Subcutaneous abdominal adipose tissue (tissue), 5 donors: ENCODE measurements at regions not wholly inside any gene's neighbourhood (a gene's known extent, or its start where the extent isn't known, plus 50 kb on each side); places are given as distances from the start of the nearest gene placed in this dataset.

Source experiments
- H3K27ac ChIP-seq: one replicate; pipeline ENCODE4 v1.7.0; 2013; ENCODE audit warnings: low read depth, mild to moderate bottlenecking, inconsistent platforms, low read length, moderate library complexity
- H3K27me3 ChIP-seq, 5 donors: one replicate each; pipeline ENCODE4 v1.7.0; 2013; ENCODE audit warnings: low read length in 5 of 5, inconsistent platforms in 1 of 5; ENCODE audit not compliant: control insufficient read depth in 5 of 5, insufficient read depth in 4 of 5
- H3K36me3 ChIP-seq, 5 donors: one replicate each; pipeline ENCODE4 v1.7.0; 2013; ENCODE audit warnings: low read length in 5 of 5; ENCODE audit not compliant: control insufficient read depth in 5 of 5, insufficient read depth in 5 of 5
- H3K4me1 ChIP-seq, 5 donors: one replicate each; pipeline ENCODE4 v1.7.0; 2013; ENCODE audit warnings: low read length in 5 of 5, mild to moderate bottlenecking in 3 of 5, moderate library complexity in 1 of 5; ENCODE audit not compliant: control insufficient read depth in 5 of 5, insufficient read depth in 5 of 5
- H3K4me3 ChIP-seq, 5 donors: one replicate each; pipeline ENCODE4 v1.7.0; 2013; ENCODE audit warnings: low read length in 5 of 5, low read depth in 1 of 5
- H3K9ac ChIP-seq, 5 donors: one replicate each; pipeline ENCODE4 v1.7.0; 2013; ENCODE audit warnings: low read length in 5 of 5, mild to moderate bottlenecking in 4 of 5, moderate library complexity in 3 of 5
- H3K9me3 ChIP-seq, 5 donors: one replicate each; pipeline ENCODE4 v1.7.0; 2013; ENCODE audit warnings: low read length in 5 of 5; ENCODE audit not compliant: control insufficient read depth in 5 of 5
- donor health status: healthy.
- donor health status: healthy.
- donor health status: healthy.
- donor health status: healthy.
- donor health status: healthy.

DNA sequence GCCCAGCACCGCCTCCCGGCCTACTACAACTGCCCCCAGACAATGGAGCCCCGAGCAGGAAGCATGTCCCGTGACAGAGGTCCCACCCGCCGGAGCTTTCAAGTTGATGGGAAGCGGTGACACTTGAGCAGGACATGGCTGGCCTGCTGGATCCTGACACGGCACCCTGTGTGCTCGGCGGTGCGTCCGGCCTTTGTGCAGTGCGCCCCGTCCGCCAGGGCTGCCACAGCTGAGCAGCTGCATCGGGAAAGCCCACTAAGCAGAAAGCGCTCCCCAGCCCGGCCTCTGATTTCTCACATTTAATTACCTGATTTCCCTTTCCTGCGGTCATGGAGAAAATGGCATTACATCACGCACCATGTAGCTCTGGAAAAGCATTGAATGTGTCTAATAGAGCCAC lies 611.9 kb downstream of the IRX1 start:
- Histone ChIP-seq H3K4me1 (peaks cover 0 to 24% (median 23%) of the 10 kb centered on the region in 5 donors), H3K4me3 (no peak overlapping the region), H3K9ac (no peak overlapping the region), H3K27ac (no peak overlapping the region), H3K27me3 (no peaks in the 10 kb centered on the region), H3K36me3 (no peaks in the 10 kb centered on the region), H3K9me3 (no peaks in the 10 kb centered on the region)

DNA sequence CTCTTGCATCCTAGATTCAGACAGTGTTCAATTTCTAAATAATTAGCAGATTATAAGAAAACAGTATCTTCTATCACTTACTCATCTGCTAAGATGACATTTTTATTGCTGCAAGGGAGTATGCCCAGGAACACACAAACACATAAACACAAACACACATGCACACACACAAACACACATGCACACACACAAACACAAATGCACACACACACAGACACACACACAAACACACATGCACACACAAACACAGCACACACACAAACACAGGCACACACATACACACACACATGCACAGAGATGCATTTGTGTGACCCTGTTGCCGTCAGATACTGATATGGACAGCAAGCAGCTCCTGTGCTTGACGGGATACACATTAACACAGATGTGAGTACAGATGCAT lies 612.9 kb downstream of the IRX1 start:
- Histone ChIP-seq H3K27ac (no peak overlapping the region), H3K4me1 (peaks cover 0 to 24% (median 23%) of the 10 kb centered on the region in 5 donors), H3K9ac (no peak overlapping the region), H3K27me3 (no peaks in the 10 kb centered on the region), H3K9me3 (no peaks in the 10 kb centered on the region), H3K4me3 (no peak overlapping the region), H3K36me3 (no peaks in the 10 kb centered on the region)

DNA sequence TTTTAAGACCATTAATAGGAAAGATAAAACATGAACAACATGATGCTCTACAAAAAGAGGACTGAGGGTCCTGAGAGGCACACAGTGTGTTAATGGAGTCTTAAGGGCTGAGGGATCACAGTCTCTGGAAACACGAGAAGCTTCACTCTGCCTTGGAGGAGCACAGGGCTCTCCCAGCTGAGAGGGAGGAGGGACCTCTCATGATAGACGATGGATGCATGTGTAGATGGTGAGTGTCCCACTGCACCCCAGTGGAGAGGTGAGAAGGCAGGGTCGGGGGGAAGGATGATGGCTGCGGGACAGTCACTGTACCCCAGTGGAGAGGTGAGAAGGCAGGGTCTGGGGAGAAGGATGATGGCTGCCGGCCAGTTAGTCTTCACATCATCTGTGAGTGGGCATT lies 613.4 kb downstream of the IRX1 start:
- no peak overlapping the region for H3K4me3 ChIP-seq
- H3K9ac ChIP-seq: no peak overlapping the region
- H3K36me3 ChIP-seq: no peaks in the 10 kb centered on the region
- H3K4me1 ChIP-seq: peaks cover 0 to 24% (median 23%) of the 10 kb centered on the region in 5 donors
- no peaks in the 10 kb centered on the region for H3K27me3 ChIP-seq
- H3K9me3 ChIP-seq: no peaks in the 10 kb centered on the region
- no peak overlapping the region for H3K27ac ChIP-seq

DNA sequence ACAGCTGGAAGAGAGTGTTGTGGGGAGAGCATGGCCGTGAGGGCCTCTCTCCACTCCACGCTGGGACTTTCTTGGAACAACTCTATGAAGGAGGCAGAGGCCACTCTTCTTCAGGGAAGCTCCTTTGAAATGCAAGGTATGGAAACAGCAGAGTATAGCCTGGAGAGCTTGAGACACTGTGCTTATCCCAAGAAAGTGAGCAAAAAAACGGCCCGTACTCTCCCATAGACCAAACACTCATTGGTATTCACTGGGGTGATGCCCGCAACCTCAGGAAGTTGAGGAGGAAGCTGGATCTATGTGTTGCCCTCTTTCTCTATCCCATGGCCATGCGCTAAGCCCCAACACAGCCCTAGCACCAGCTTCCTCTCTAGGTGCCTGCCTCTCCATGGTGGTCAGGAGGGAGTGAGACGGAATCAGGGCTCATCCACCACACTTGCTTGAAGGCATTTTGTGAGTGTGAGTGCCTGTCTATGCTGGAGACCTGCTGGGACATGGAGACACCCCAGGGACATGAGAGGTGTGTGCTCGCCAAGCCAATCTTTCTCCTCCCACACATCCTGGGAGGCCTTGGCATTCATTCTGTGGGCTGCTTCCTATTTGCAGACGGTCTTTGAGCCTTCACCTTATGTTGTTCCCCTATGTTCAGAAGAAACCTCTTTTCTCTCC lies 616.6 kb downstream of the IRX1 start:
- Histone ChIP-seq H3K9me3 (no peaks in the 10 kb centered on the region), H3K4me1 (no peaks in the 10 kb centered on the region), H3K36me3 (no peaks in the 10 kb centered on the region), H3K27ac (no peak overlapping the region), H3K9ac (no peak overlapping the region), H3K27me3 (no peaks in the 10 kb centered on the region), H3K4me3 (no peak overlapping the region)

DNA sequence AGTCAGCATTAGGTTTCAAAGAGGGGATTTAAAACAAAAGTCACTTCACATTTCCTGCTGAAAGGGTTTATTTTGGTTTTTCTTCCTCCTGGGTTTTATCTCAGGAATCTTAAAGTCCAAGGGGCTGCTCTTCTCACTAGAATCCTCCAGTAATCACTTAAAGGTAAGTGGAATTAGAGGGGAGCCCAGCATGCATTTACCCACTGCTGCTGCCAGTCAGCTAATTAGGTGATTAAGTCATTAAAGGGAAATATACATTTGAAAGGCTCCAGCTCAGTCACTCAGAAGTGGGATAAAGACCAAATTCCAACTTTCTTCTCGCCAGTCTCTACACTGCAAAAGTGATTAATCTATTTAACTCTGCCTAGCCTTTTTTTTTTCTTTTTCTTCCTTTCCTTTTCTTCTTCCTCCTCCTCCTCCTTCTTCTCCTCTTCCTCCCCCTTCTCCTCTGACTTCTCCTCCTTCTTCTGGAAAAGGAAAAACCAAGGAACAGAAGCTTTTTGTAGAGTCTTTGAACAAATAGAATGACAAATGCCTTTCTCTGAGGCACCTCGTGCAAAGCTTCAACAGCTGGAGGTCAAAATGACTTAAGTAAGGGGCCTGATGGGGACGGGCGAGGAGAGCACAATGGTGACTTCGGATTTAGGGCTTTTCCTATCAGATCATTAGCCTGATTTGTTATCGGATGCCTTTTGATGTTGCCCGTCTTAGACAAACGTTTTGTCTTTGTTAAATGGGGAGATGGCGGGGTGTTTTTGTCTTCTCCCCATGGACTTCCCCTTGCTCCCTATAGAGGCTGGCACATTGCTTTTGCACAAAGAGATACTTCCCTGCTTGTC lies 617.6 kb downstream of the IRX1 start:
- Histone ChIP-seq H3K4me1 (no peaks in the 10 kb centered on the region), H3K27ac (no peak overlapping the region), H3K27me3 (no peaks in the 10 kb centered on the region), H3K4me3 (no peak overlapping the region), H3K9me3 (no peaks in the 10 kb centered on the region), H3K36me3 (no peaks in the 10 kb centered on the region), H3K9ac (no peak overlapping the region)

DNA sequence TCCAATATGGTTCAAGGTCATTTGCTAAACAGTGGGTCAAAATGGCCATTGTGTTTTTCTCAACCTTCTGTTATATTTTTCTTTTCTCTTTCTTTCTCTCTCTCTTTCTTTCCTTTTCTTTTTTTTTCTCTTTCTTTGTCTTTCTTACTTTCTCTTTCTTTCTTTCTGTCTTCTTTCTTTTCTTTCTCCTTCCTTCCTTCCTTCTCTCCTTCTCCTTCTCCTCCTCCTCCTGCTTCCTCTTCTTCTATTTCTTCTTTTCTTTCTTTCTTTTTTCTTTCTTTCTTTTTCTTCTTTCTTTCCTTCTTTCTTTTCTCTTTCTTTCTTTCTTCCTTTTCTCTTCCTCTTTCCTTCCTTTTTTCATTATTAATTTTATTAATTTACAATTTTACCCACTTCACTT lies 619.5 kb downstream of the IRX1 start:
- Histone ChIP-seq H3K4me1 (no peaks in the 10 kb centered on the region), H3K27ac (no peak overlapping the region), H3K36me3 (no peaks in the 10 kb centered on the region), H3K9ac (no peak overlapping the region), H3K27me3 (no peaks in the 10 kb centered on the region), H3K9me3 (peaks cover 0 to 4% (median 0%) of the 10 kb centered on the region in 5 donors), H3K4me3 (no peak overlapping the region)

DNA sequence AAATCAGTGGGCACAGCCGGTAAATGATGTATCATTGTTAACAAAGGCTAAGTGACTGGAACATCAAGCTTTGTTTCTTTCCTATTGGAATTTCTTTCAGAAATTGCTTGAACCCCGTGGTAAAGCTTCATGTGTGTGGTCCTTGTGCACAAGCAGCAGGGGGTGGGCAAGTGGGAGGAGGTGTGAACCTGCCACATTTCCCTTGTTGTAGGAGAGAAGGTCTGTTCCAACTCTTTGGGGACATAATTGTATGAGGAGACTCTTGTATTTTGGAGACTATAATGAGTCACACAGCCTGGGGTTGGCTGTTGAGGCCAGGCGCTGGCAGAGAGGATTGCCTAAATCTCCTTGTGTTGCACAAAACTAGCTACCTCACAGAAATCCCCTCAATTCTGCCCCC lies 620.5 kb downstream of the IRX1 start:
- no peaks in the 10 kb centered on the region for H3K36me3 ChIP-seq
- no peaks in the 10 kb centered on the region for H3K4me1 ChIP-seq
- H3K27me3 ChIP-seq: no peaks in the 10 kb centered on the region
- H3K9me3 ChIP-seq: peaks cover 0 to 4% (median 0%) of the 10 kb centered on the region in 5 donors
- H3K4me3 ChIP-seq: no peak overlapping the region
- no peak overlapping the region for H3K27ac ChIP-seq
- H3K9ac ChIP-seq: no peak overlapping the region

DNA sequence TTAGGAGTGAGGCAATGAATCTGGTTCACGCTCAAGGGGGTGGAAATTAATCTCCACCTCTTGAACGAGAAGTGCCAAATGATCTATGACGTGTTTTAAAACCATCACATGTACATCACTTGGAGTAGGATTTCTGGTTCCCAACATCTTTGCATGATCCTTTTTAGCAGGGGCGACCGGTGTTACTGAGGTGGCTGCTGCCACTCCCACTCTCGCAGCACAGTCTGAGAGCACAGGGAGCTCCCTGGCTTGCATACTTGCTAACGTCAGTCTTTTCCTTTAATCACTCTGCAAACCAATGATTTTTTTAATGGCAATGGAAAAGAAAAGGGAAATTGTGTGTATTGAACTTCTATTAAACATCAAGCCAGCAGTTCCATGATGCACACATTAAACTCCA lies 624.4 kb downstream of the IRX1 start:
- Histone ChIP-seq H3K4me3 (no peak overlapping the region), H3K4me1 (no peaks in the 10 kb centered on the region), H3K36me3 (no peaks in the 10 kb centered on the region), H3K27me3 (no peaks in the 10 kb centered on the region), H3K9me3 (peaks cover 0 to 4% (median 0%) of the 10 kb centered on the region in 5 donors), H3K27ac (no peak overlapping the region), H3K9ac (no peak overlapping the region)

DNA sequence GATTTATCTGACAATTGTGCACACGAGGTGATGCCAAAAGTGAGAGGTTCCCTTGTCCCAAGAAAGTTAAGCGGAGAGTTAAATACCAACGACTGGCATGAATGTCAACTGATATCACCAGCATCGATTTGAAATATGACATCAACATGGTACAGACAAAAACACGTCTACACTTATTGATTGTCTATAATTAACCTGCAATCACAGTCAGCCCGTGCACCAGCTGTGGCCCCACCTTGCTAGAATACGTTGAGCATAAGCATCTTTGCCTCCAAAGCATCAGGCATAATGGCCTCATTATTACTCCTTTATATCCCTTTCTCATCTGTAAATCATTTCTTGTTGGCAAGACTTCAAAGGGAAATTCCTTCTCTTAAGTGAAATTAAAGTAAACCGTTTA lies 625.4 kb downstream of the IRX1 start:
- H3K27ac ChIP-seq: no peak overlapping the region
- H3K36me3 ChIP-seq: no peaks in the 10 kb centered on the region
- no peak overlapping the region for H3K9ac ChIP-seq
- no peaks in the 10 kb centered on the region for H3K27me3 ChIP-seq
- H3K4me3 ChIP-seq: no peak overlapping the region
- H3K9me3 ChIP-seq: peaks cover 0 to 4% (median 0%) of the 10 kb centered on the region in 5 donors
- H3K4me1 ChIP-seq: no peaks in the 10 kb centered on the region

DNA sequence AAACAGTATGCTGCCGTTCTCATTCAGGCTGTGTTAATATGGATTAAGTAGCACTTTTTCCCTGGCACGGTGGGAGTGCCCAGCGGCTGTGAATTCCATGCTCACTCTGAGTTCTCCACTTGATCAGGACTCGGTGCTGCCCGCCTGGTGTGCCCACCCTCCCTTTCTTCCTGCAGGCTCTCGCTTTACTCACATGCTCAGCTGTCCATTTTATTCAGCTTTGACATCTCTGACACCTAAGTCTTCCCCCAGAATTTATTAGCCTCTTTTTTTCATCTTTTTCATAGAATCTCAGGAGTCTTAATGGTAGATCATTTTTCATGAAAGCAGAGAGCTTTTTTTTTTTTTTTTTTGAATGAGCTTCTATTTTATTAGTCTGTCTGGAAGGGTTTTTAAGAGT lies 626.5 kb downstream of the IRX1 start:
- H3K36me3 ChIP-seq: no peaks in the 10 kb centered on the region
- no peak overlapping the region for H3K4me3 ChIP-seq

More for the DNA sequence above, 626.5 kb downstream of the IRX1 start:
- Histone ChIP-seq H3K9me3 (peaks cover 0 to 4% (median 0%) of the 10 kb centered on the region in 5 donors), H3K9ac (no peak overlapping the region), H3K27ac (no peak overlapping the region), H3K27me3 (no peaks in the 10 kb centered on the region), H3K4me1 (no peaks in the 10 kb centered on the region)
